Middle frontal gyrus (tissue), 1 donor: ENCODE measurements at regions not wholly inside any gene's neighbourhood (a gene's known extent, or its start where the extent isn't known, plus 50 kb on each side); places are given as distances from the start of the nearest gene placed in this dataset.
A peak's percentile ranks its signal among the peaks of the same experiment; 100 is the strongest.
"Not testable (repeated sequence)": the region's sequence is repeated elsewhere in the genome, so short reads cannot be mapped to it uniquely, and the experiment has no call there.

Experiments used
- DNase-seq: peaks from one replicate; pipeline ENCODE4 v3.0.0-alpha.2; 2015; ENCODE audit warnings: low spot score; ENCODE audit errors: extremely low spot score

- not testable (repeated sequence) for DNase-seq
Measured at GRCh38 chr1:148361427-148362215, 121.5 kb downstream of the PPIAL4G start.

GRCh38 chr1:148357037-148357436, 126.1 kb downstream of the PPIAL4G start:
- DNase-seq: no peak

GRCh38 chr1:148355976-148356375, 127.1 kb downstream of the PPIAL4G start:
- no peak for DNase-seq

- DNase-seq: no peak
Measured at GRCh38 chr1:148354913-148355308, 128.2 kb downstream of the PPIAL4G start.

- no peak for DNase-seq
Measured at GRCh38 chr1:148354284-148354912, 128.7 kb downstream of the PPIAL4G start.

GRCh38 chr1:148353461-148354283, 129.4 kb downstream of the PPIAL4G start:
- no peak for DNase-seq

- DNase-seq: no peak
Measured at GRCh38 chr1:148352470-148353053, 130.5 kb downstream of the PPIAL4G start.

DNA sequence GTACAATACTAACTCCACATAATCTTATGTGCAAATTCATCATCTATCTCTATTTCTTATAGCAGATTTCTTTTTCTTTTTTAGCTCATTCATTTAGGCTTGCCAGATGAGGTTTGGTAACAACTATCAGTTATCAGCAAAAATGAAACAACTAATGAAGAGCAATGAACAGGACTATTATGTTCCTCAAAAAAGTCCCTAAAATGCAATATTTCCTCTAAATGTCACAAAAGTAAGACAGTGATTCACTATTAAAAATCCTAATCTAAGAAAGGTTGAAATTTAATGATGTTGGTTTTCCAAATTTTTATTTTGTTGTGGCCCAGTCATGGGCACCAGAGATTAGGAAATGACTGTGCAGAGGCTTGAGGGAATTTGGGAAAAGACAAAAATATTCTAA, 135.3 kb downstream of the PPIAL4G start:
- DNase-seq: no peak

DNA sequence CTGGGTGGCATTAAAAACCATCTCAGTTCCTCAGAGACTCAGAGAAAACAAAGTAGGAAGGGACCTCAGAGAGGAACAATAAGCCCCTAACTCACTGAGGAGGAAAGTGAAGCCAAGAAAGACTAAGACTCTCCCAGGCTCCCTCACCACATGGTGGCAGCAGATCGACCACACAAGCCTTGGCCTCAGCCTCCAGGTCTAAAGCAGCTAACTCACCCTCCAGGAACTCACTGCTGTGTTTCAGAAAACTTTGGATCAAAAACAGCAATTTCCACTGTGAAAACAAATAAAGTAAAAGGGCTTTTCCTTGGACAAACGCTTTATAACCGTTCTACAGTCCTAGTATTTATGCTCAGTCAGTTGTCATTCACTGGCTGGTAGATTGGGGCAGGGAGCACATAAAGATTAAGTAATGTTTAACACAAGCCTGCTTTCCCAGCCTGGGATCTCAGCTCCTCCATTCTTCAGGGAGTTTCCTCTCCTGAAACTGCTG, 137.4 kb downstream of the PPIAL4G start:
- not testable (repeated sequence) for DNase-seq

DNA sequence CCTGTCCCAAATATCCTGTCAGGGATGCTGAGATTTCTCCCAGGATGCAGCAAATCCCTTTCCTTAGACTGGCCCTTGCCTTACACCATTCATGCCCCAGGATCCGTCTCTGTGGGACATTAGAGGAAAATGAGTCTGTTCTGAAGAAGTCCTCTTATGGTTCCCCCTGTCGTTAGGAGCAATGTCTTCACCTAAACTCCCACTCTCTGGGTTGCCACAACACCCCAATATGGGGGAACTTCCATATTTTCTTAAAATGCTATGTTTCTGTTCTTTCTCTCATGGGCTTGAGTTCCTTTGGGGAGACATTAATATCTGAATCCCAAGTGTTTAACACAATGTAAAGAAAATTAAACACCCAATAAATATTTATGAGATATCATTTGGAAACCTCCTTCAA, 138.5 kb downstream of the PPIAL4G start:
- DNase-seq: not testable (repeated sequence)

GRCh38 chr1:148341729-148342128, 141.4 kb downstream of the PPIAL4G start:
- DNase-seq: not testable (repeated sequence)

- not testable (repeated sequence) for DNase-seq
Measured at GRCh38 chr1:148336121-148336918, 146.8 kb downstream of the PPIAL4G start.

GRCh38 chr1:148334339-148335130, 148.6 kb downstream of the PPIAL4G start:
- peak; percentile 14 for DNase-seq

- DNase-seq: no peak
Measured at GRCh38 chr1:148333875-148334338, 149.2 kb downstream of the PPIAL4G start.

DNA sequence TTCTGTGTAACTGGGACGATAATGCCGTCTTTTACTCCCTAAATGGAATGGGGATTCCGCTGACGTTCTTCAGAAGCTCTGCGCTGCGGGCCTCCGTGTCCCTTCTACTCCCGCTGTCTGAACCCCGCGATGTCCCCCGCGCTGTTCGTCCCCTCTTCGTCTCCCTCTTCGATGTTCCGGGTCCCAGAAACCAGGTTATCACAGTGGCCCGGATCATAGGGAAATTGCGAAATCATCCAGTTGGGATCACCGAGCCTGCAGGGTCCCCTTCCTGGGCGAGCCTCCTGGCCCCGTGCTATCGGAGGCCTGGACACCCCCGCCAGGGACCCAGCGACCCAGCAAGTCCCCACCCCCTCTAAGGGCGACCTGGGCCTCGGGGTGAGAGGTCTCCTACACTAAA, 154.2 kb downstream of the PPIAL4G start:
- no peak for DNase-seq

- DNase-seq: not testable (repeated sequence)
Measured at GRCh38 chr1:148325031-148325430, 158.1 kb downstream of the PPIAL4G start.

GRCh38 chr1:148324465-148324864, 158.6 kb downstream of the PPIAL4G start:
- DNase-seq: not testable (repeated sequence)

- DNase-seq: not testable (repeated sequence)
Measured at GRCh38 chr1:148320079-148320478, 163.0 kb downstream of the PPIAL4G start.

DNA sequence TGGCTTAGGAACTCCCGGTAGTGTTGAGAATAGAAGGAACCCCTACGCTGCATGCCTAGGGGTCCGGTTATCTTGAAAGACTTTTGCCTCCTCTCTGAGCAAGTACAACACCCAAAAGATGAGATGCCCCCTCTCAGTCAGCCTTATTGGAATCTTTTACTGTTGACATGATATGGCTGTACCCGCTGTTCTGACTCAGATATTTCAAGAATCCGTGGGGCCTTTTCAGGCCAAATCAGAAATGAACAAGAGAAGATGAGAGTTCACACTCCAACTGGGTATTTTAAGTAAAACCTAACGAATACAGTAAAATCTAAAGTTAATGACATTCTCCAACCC, 164.2 kb downstream of the PPIAL4G start:
- no peak for DNase-seq
